ENCODE measurements at regions not wholly inside any gene's neighbourhood (a gene's known extent, or its start where the extent isn't known, plus 50 kb on each side); places are given as distances from the start of the nearest gene placed in this dataset.

DNA sequence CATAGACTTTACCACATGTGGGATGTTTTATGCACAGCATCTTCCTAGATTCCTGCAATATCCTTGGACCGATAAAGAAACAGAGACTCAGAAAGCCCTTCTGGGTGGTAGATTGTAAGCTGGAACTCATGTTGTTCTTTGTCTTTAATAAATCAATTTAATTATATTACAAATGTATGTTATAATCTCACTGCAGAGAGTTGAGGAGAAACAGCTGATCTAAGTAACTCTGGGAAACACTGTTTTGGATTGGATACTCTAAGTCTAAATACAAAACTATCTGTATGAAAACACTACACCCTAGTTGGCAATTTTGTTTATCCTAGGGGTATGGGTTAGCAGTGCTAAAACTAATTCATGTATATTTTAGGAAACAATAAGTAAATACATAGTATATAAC, 1015.2 kb downstream of the XPNPEP1 start:
- TF ChIP-seq, protein P1, sequence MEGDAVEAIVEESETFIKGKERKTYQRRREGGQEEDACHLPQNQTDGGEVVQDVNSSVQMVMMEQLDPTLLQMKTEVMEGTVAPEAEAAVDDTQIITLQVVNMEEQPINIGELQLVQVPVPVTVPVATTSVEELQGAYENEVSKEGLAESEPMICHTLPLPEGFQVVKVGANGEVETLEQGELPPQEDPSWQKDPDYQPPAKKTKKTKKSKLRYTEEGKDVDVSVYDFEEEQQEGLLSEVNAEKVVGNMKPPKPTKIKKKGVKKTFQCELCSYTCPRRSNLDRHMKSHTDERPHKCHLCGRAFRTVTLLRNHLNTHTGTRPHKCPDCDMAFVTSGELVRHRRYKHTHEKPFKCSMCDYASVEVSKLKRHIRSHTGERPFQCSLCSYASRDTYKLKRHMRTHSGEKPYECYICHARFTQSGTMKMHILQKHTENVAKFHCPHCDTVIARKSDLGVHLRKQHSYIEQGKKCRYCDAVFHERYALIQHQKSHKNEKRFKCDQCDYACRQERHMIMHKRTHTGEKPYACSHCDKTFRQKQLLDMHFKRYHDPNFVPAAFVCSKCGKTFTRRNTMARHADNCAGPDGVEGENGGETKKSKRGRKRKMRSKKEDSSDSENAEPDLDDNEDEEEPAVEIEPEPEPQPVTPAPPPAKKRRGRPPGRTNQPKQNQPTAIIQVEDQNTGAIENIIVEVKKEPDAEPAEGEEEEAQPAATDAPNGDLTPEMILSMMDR (IDR thresholded peaks at IDR 0.05): no peak
- TF ChIP-seq POLR2A (IDR thresholded peaks at IDR 0.05): no peak

All from testis (tissue), 2 donors.